Effector CD4-positive, alpha-beta T cell (primary cell): ENCODE measurements at regions not wholly inside any gene's neighbourhood (a gene's known extent, or its start where the extent isn't known, plus 50 kb on each side); places are given as distances from the start of the nearest gene placed in this dataset.

Experiments used
- DNase-seq: peaks from one replicate; pipeline ENCODE4 v3.0.0-alpha.2; 2020

DNA sequence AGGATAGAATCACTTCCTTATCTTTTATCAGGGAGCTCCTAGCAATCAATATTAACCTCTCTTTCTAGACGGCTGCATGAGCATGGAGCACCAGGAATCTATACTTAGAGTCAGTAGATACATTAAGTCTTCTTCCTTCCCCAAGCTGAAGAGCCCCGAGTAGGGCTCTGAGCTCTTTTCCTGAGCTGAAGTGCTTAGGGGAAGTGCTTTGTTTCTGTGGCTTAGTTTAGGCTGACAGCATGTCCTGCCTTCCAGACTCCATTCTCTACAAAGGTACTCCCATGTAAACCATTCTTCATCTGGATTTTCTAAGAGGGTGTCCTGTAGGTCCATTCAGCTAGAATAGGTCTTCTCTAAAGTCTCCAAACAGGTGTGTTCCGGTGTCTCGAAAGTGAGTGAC, 127.5 kb upstream of the AFF2 start:
- DNase-seq: no peak

DNA sequence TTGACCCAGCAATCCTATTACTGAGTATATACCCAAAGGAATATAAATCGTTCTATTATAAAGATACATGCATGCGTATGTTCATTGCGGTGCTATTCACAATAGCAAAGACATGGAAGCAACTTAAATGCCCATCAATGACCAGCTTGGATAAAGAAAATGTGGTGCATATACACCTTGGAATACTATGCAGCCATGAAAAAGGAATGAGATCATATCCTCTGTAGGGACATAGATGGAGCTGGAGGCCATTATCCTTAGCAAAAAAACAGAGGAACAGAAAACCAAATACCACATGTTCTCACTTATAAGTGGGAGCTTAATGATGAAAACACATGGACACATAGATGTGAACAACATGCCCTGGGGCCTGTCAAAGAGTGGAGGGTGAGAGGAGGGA, 124.1 kb upstream of the AFF2 start:
- DNase-seq: no peak

DNA sequence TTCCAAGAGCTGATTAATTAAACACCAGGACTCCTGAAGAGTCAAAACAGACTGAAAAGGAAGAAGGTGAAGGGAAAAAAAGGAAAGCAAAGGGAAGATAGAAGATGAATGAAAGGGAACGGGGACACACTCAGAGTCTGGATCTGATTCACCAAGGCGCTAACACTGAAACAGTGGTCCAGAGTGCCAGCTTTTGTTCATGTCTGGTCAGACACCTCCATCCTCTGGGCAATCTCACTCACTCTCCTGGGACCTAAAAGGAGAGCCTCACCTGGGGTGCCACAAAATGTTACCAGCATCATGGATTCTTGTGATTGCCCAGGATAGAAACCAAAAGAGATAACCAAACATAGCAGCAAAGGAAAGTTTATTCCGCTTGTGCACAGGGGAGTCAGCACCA, 120.3 kb upstream of the AFF2 start:
- DNase-seq: no peak

DNA sequence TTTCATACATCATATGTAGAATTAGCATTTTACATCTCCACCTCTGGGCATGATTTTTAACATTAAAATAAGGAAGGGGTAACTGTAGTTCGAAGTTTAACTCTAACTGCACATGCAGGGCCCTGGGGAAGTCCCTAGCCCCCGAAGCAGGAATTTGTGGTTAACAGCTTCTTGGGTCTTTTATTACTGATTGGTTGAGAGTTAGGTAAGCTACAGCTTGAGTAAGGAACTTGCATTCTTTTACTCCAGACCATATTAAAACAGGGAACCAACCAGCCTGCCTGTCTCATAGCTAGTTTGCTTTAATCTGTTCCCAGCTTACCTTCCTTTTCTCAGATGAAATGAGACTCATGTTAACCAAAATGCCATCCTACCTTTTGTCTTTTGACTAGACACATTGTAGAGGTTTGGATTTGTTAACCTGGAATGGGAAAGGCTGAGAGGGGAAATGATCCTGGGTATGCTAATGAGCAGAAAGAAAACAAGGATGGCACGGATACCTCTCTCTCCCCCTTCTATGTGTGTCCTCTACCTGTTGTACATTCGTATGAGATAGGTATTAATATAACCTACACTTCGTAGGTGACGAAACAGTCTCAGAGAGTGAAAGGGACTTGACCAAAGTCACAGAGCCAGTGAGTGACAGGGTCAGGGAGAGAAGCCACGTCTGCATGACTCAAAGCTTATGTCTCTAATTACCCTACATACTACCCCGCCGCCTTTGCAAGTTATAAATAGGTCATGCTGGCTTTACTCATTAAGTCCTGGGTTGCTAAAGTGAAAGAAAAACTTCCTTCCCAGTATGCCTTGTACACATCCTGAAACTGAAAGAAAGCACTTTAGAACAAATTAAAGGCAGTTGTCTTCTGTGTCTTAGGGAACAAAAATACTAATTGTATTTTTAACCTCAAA, 119.5 kb upstream of the AFF2 start:
- DNase-seq: no peak

DNA sequence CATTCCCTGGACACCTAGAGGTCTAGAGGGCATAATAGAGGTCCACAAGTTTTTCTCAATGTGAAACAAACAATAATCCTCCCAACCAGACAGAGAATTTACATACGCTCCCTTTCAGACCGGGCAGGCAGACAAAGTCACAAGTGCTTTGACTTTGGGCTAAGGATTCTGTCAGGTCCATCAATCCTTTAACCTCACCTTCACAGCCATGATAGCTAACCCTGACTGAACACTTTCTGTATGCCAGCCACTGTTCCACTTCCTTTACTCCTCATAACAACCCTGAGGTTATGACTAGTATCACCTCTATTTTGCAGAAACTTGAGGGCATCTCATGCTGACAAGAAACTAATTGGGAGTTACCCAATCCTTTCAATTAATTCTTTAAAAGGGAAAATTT, 118.8 kb upstream of the AFF2 start:
- no peak for DNase-seq

DNA sequence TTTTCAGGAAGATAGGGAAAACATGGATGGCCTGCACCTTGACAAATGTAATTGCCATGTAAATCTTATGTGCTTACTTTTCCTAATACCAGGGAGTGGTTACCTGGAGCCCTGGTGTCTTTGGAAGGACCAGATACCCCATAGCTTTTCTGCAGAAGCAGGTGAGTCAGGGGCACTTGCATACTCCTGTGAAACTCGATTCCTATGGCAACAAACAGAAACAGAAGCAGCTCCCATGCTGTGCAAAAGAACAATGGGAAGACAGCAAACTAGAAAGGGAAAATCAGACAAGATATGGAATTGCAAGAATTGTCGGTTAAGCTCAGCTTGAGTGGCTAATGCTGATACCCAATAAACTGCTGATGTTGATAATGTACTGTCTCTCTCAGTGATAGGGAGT, 117.4 kb upstream of the AFF2 start:
- DNase-seq: no peak

DNA sequence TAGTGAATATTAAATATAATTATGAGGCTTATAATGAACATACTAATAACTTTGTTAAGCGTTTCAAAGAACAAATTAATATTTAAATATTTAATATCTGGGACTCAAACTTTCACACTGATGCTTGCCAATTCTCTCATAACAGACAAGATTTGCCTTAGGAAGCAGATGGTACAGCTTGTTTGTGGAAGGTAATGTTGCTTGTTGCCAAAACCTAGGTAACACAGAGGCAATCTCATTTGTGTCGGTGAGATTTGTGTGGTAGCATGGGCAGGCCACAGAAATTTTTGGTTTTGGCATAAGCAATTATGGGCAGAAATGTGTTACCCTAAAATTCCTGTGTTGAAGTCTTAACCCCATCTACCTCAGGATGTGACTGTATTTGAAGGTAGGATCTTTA, 114.9 kb upstream of the AFF2 start:
- no peak for DNase-seq

DNA sequence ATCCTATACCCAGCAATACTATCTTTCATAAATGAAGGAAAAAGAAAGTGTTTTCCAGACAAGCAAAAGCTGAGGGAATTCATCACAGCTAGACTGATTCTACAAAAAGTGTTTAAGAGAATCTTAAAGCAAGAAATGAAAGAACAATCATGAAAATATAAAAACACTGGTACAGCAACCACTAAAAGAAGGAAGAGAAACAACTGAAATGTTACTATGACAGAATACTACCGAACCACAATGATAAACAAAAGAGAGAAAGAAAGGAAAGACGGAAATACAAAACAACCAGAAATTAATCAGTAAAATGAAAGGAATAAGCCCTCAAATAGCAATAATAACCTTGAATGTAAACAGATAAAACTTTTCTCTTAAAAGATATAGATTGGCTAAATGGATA, 110.8 kb upstream of the AFF2 start:
- no peak for DNase-seq

DNA sequence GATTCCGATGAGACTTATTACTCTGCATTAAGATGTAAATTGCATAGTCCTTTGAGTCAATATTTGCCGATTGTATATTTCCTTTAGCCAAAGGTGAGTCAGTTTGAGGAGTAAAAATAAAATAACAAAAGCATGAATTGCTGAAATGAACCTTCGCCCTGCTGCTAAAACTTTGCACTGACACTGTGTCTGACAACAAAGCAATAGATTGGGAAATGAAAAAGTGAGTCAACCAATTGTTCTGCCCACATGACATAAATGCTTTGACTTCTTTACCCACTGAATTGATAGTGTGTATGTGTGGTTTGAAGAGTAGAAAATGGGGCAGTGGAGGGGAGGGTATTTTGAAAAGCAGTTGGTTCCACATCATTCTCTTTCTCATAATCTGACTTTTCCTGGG, 88.4 kb upstream of the AFF2 start:
- no peak for DNase-seq

DNA sequence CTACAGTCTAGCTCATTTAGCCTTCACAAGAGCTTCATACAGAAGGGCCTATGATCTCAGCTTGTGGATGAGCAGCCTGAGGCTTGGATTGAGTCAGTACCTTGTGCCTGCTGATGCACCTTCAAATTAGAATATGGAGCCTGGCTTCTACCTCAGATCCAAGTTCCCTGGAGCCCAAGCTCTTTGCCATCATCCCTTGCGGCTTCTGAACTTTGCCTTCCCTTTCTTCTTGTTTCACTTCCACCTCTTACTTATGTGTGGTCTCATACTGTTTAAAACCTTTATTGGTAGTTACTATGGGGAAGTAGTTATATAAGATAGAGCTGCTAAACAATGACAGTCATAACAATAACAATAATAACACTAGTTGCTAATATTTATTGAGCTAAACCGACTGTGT, 84.3 kb upstream of the AFF2 start:
- no peak for DNase-seq

DNA sequence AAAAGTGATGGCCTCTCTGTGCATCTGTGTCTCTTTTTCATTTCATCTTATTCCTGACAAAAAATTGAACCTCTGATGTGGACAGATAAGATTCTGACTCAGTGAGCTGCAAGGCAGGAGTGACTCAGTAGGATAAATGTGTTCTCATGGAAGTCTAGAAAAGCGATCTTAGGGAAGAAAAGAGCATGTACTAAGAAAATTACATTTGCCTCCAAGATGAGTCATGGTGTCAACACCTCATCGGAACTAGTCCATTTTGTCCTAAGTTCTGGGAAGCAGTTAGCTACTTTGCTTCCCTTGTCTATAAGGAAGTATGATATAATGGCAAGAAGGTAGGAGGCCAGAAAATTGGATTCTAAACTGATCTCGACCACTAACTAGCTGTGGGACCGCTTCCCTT, 83.5 kb upstream of the AFF2 start:
- DNase-seq: no peak

DNA sequence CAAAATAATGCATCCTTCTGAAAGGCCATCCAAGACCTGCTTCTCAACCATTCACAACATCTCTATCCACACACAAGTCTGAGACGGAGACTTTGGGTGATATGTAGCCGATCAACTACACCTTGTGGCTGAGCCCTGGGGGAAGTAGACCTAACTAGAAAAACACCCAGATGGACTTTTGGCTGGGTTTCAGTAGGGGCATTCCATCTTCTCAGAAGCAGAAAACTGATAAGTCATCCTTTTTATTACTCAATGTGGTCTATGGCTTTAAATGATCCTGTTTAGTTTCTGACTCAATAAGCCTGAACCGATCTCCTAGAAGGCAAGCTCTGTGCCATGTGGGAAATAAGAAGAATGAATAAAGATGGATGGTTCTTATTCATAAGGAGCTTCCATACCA, 82.5 kb upstream of the AFF2 start:
- no peak for DNase-seq

DNA sequence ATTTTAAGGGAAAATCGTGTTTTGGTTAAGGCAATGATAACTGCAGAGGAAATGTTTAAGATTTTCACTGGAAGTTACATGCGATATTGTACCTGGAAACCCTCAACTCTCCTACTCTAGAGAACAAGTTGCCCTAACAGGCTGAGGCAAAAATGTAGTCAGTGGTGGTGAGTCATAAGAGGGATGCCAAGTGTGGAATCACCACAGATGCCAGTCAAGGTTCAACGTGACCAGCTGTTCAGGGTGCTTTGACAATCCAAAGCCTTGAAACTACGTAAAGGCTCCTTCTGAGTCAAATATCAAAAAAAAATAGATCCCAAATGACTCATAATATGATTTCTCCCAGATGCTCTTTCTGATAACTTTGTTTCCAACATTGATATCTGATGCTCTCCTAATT, 77.9 kb upstream of the AFF2 start:
- no peak for DNase-seq

DNA sequence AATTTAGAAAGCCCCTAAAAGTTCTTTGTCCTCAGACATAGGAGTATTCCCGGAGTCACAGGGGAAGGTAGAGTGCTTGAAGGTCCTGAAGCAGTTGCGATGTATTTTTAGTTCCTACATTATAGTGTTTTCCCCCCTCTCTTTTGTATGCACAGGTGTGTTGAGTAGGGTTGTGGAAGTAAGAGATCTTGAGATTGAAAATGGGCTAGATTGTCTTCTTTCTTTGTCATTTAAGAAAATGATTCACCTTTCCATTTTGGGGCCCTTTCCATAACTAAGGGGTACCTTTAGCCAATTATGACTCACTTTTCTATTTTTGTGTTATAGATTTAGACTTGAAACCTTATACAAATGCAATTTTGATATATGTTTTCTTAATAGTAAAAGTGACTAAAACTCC, 75.8 kb upstream of the AFF2 start:
- no peak for DNase-seq

DNA sequence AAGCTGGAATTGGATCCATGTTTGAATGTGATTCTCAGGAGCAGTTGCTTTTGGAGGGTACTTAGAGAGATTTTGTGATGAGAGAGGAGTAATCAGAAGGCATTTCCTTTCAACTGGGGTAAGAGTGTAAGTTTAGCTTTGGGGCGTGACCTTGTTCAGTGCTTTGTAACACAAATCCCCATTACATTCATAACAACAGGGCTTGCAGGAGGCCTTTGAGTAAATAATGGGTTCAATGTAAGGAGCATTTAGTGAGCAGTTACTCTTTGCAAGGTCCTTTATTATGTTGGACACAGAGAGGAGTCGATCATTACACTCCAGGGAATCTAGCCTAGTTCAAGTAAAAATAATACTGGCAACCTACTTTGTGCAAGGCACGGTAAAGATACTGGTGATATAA, 74.0 kb upstream of the AFF2 start:
- DNase-seq: no peak

DNA sequence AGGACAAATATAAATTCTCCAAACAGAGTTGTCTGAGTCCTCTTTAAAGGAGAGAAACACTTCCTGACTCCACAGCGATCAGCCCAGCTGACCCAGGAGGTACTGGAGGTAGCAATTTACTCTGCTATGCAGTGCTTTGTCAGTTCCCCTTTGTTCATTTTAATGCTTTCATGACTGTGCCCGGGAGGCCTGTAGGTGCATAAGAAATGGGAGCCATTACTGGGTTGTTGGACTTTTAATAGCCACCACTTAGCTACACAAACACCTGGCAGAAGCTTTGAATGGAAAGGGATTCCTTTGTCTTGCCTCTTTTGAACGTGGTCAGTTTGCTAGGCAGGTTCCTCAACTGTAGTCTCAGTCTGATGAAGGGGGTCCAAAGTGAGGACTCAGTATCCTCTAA, 59.0 kb upstream of the AFF2 start:
- DNase-seq: no peak

DNA sequence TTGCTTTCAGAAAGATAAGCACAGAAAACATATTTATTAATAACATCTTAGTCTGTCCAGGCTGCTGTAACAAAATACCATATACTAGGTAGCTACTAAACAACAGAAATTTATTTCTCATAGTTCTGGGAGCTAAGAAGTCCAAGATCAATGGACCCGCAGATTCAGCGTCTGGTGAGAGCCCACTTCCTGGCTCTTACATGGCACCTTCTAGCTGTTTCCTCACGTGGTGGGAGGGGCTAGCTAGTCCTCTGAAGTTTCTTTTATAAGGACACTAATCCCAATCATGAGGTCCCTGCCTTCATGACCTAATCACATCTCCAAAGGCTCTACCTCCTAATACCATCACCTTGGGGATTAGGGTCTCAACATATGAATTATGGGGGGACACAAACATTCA, 57.2 kb upstream of the AFF2 start:
- DNase-seq: no peak

DNA sequence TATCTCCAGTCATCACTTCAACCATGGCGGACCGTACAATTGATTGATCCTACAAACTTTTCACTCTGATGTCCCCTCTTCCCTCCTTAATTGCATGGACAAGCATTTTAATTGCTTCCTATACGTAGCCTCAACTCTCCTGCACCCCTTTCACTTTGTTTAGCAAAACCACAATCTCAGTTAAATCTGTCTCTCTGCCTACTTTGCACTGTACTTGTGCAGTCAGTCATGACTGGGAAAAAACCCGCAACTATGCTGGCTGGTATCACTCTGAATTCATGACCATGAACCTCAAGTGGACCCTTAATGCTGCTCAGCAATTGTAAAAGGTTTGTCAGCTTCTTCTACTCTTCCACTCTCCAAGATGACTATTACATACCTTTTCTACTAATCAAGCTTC, 51.7 kb upstream of the AFF2 start:
- no peak for DNase-seq
